CD4-positive, alpha-beta T cell (primary cell): ENCODE measurements at regions not wholly inside any gene's neighbourhood (a gene's known extent, or its start where the extent isn't known, plus 50 kb on each side); places are given as distances from the start of the nearest gene placed in this dataset.

Source experiments
- ATAC-seq: fragments of 200-7000 bp; cut with Tn5 transposase; one replicate; pipeline ENCODE4 v1.10.0; 2022; ENCODE audit warnings: mild to moderate bottlenecking; ENCODE audit not compliant: poor library complexity
- CTCF ChIA-PET: fragments of 350-600 bp; sonication (Branson Sonifier 250); formaldehyde crosslinking; loops from one replicate; lab custom pipeline; 2021; ENCODE audit warnings: antibody characterized with exemption, inconsistent platforms; lab: Charles Lee
- POLR2A ChIA-PET: fragments of 350-600 bp; sonication (Branson Sonifier 250); formaldehyde crosslinking; loops from one replicate; lab custom pipeline; 2021; ENCODE audit warnings: antibody characterized with exemption, inconsistent platforms; lab: Charles Lee
- DNase-seq, 14 experiments: peaks; one replicate each; pipeline ENCODE4 v3.0.0-alpha.2; 2013 to 2020; ENCODE audit warnings: mixed read lengths in 2 of 14
- H3K27ac ChIP-seq, 2 donors: one replicate each; pipeline versions ENCODE4 v1.5.1 to v1.7.0; 2013; ENCODE audit warnings: low read length in 2 of 2, low read depth in 1 of 2, mild to moderate bottlenecking in 1 of 2
- H3K27me3 ChIP-seq, 2 experiments: 1 replicate in 1 of 2; 2 replicates in 1 of 2; pipeline versions ENCODE4 v1.6.1 to v1.7.0; 2013; ENCODE audit warnings: low read length in 2 of 2, control low read depth in 1 of 2, mild to moderate bottlenecking in 1 of 2, moderate library complexity in 1 of 2; ENCODE audit not compliant: insufficient read depth in 2 of 2, control insufficient read depth in 1 of 2
- H3K36me3 ChIP-seq: one replicate; pipeline ENCODE4 v1.6.1; 2013; ENCODE audit warnings: low read length, control low read depth; ENCODE audit not compliant: insufficient read depth
- H3K4me1 ChIP-seq: one replicate; pipeline ENCODE4 v1.6.1; 2013; ENCODE audit warnings: low read length, control low read depth; ENCODE audit not compliant: insufficient read depth
- H3K4me3 ChIP-seq: one replicate; pipeline ENCODE4 v1.5.1; 2013; ENCODE audit warnings: mild to moderate bottlenecking, low read length, moderate library complexity
- H3K9me3 ChIP-seq, 2 experiments: 1 replicate in 1 of 2; 2 replicates in 1 of 2; pipeline versions ENCODE4 v1.6.1 to v1.7.0; 2013; ENCODE audit warnings: low read length in 2 of 2, mild to moderate bottlenecking in 2 of 2, control low read depth in 1 of 2, moderate library complexity in 1 of 2; ENCODE audit not compliant: control insufficient read depth in 1 of 2, insufficient read depth in 1 of 2
- H3K27ac Mint-ChIP-seq: one replicate; pipeline ENCODE4 v1.8.0; 2020; ENCODE audit warnings: mixed read lengths
- H3K27me3 Mint-ChIP-seq: one replicate; pipeline ENCODE4 v1.8.0; 2021; ENCODE audit warnings: mixed read lengths
- H3K36me3 Mint-ChIP-seq: one replicate; pipeline ENCODE4 v1.8.0; 2021; ENCODE audit warnings: low read depth, mixed read lengths
- H3K4me1 Mint-ChIP-seq: one replicate; pipeline ENCODE4 v1.8.0; 2021; ENCODE audit warnings: low read depth, mixed read lengths
- H3K4me3 Mint-ChIP-seq: one replicate; pipeline ENCODE4 v1.8.0; 2020; ENCODE audit warnings: mild to moderate bottlenecking, mixed read lengths
- H3K9me3 Mint-ChIP-seq: one replicate; pipeline ENCODE4 v1.8.0; 2020; ENCODE audit warnings: mixed read lengths
- CTCF ChIP-seq: fragments of 200-600 bp; IDR thresholded peaks from one replicate; pipeline ENCODE4 v1.8.0; 2022; ENCODE audit warnings: antibody characterized with exemption, mild to moderate bottlenecking
- intact Hi-C, 2 experiments: fragments of 100-400 bp; cut with DNase I in 1 of 2; cut with micrococcal nuclease in 1 of 2; formaldehyde crosslinking; loops; one replicate each; pipeline versions ENCODE4 v1.15.1 to v1.9.0; 2023 to 2025; cut with DNase I, micrococcal nuclease

GRCh38 chr2:53091183-53091582, 676.4 kb upstream of the CHAC2 start:
- no peaks in the 10 kb centered on the region for H3K36me3 Mint-ChIP-seq
- Histone ChIP-seq H3K27me3 (no peaks in the 10 kb centered on the region), H3K4me3 (no peak overlapping the region), H3K9me3 (peaks cover 0 to 6% of the 10 kb centered on the region in 2 experiments), H3K36me3 (no peaks in the 10 kb centered on the region), H3K4me1 (no peaks in the 10 kb centered on the region), H3K27ac (no peak overlapping the region)
- no peak overlapping the region for H3K4me3 Mint-ChIP-seq
- intact Hi-C loops: no loop called here
- DNase-seq: no peak
- peaks cover 4% of the 10 kb centered on the region for H3K9me3 Mint-ChIP-seq
- H3K4me1 Mint-ChIP-seq: no peaks in the 10 kb centered on the region
- ChIA-PET CTCF (no interaction called here), POLR2A (no interaction called here)
- H3K27ac Mint-ChIP-seq: no peak overlapping the region
- ATAC-seq: no peak
- no peaks in the 10 kb centered on the region for H3K27me3 Mint-ChIP-seq
- no peak for TF ChIP-seq CTCF

- intact Hi-C loops: no loop called here
- Histone ChIP-seq H3K4me3 (no peak overlapping the region), H3K4me1 (no peaks in the 10 kb centered on the region), H3K9me3 (peaks cover 0 to 6% of the 10 kb centered on the region in 2 experiments), H3K36me3 (no peaks in the 10 kb centered on the region), H3K27me3 (no peaks in the 10 kb centered on the region), H3K27ac (no peak overlapping the region)
- ATAC-seq: no peak
- Mint-ChIP-seq H3K4me1 (no peaks in the 10 kb centered on the region), H3K27ac (no peak overlapping the region), H3K4me3 (no peak overlapping the region), H3K27me3 (no peaks in the 10 kb centered on the region), H3K9me3 (peaks cover 12% of the 10 kb centered on the region), H3K36me3 (no peaks in the 10 kb centered on the region)
- DNase-seq: no peak
- CTCF ChIA-PET: no interaction called here
- POLR2A ChIA-PET: no interaction called here
- TF ChIP-seq CTCF: no peak
Observed at GRCh38 chr2:53087874-53088461, 679.6 kb upstream of the CHAC2 start.

GRCh38 chr2:53087262-53087873, 680.2 kb upstream of the CHAC2 start:
- Histone ChIP-seq H3K27ac (no peak overlapping the region), H3K27me3 (no peaks in the 10 kb centered on the region), H3K4me1 (no peaks in the 10 kb centered on the region), H3K4me3 (no peak overlapping the region), H3K9me3 (peaks cover 0 to 6% of the 10 kb centered on the region in 2 experiments), H3K36me3 (no peaks in the 10 kb centered on the region)
- ATAC-seq: no peak
- Mint-ChIP-seq H3K27me3 (no peaks in the 10 kb centered on the region), H3K4me1 (no peaks in the 10 kb centered on the region), H3K36me3 (no peaks in the 10 kb centered on the region), H3K27ac (no peak overlapping the region), H3K4me3 (no peak overlapping the region), H3K9me3 (peaks cover 12% of the 10 kb centered on the region)
- POLR2A ChIA-PET: no interaction called here
- TF ChIP-seq CTCF: no peak
- CTCF ChIA-PET: no interaction called here
- no peak for DNase-seq
- intact Hi-C loops: no loop called here
